ENCODE measurements at regions not wholly inside any gene's neighbourhood (a gene's known extent, or its start where the extent isn't known, plus 50 kb on each side); places are given as distances from the start of the nearest gene placed in this dataset.

DNA sequence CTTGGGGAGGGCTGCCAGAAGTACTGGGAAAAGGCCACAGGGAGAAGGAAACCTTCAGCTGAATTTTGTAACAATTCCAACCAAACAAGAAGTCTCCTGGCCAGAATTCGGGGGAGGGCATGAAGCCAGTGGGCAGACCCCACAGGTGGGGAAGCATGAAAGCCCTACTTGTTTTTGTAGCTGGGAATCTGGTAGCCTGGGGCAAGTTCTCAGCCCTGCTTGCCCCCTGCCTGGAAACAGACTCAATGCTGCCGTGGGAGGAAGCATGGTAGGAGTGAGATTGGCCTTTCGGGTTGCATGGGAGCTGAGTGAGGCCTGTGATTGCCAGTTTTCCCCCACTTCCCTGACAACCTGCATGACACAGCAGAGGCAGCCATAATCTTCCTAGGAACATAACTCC is 259.2 kb upstream of the RMST start:
- no peak for TF ChIP-seq POLR2A (IDR thresholded peaks at IDR 0.05)
- TF ChIP-seq, protein P1, sequence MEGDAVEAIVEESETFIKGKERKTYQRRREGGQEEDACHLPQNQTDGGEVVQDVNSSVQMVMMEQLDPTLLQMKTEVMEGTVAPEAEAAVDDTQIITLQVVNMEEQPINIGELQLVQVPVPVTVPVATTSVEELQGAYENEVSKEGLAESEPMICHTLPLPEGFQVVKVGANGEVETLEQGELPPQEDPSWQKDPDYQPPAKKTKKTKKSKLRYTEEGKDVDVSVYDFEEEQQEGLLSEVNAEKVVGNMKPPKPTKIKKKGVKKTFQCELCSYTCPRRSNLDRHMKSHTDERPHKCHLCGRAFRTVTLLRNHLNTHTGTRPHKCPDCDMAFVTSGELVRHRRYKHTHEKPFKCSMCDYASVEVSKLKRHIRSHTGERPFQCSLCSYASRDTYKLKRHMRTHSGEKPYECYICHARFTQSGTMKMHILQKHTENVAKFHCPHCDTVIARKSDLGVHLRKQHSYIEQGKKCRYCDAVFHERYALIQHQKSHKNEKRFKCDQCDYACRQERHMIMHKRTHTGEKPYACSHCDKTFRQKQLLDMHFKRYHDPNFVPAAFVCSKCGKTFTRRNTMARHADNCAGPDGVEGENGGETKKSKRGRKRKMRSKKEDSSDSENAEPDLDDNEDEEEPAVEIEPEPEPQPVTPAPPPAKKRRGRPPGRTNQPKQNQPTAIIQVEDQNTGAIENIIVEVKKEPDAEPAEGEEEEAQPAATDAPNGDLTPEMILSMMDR (IDR thresholded peaks at IDR 0.05), result no peak

Measured in prostate gland (tissue), 2 donors.